GM20431 (cell line): ENCODE measurements at regions not wholly inside any gene's neighbourhood (a gene's known extent, or its start where the extent isn't known, plus 50 kb on each side); places are given as distances from the start of the nearest gene placed in this dataset.

Experiments used
- in situ Hi-C: fragments of 300-500 bp; cut with MseI, MboI; formaldehyde crosslinking; loops from one replicate; pipeline ENCODE4 v1.15.0; 2020; ENCODE audit warnings: low sequenced_read_pairs; ENCODE audit not compliant: unreplicated experiment

DNA sequence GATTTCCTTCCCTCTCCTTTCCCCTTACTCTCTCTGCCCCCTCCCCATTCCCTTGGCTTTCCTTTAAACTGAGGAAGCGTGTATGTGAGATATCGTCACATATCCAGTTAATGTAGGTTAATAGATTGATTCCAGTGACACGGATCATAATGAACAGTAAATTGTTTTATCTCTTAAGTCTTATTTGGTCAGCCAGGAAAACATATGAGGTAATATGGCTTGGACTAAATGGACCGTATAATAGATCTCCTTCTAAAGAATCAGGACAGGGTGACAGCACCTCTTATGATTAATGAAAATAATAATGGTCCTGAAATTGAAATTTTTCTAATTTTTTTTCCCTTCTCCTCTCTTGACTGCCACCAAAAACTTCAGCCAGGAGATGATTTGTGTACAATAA lies 779.8 kb upstream of the NR2F2 start:
- in situ Hi-C loops: no loop called here

DNA sequence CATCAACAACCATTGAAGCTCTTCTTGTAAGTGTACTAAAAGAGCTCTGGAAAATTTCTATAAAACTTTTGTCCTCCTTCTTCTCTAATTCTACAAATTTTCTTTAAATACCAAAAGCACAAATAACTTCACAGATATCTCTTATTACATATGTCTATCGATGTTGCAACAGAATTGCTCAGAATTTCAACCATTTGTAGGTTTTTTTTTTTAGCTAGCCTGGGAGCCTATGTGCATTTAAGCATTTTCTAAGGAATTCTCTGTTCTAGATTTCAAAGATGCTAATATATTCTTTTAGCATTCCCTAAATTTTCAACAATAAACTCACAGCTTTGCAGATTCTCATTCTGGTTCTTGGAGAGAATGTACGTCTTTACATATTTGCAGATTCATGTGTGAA lies 774.3 kb upstream of the NR2F2 start:
- in situ Hi-C loops: no loop called here

DNA sequence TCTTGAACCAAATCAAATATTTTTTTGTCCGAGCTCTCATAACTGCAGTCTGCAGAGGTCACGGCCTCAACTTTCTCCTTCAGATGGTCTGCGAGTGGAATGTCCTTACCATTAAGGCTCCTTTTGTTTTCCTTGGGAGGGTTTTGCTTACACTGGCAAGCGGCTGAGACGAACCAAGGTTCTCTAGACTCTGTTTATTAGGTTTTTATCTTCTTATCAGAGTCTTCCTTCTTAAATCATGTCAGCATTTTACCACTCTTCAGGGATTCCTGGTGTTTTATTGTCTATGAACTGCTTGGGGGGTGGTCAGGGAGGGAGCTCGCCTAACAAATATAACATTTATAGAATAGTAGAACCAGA lies 773.7 kb upstream of the NR2F2 start:
- in situ Hi-C loops: no loop called here

DNA sequence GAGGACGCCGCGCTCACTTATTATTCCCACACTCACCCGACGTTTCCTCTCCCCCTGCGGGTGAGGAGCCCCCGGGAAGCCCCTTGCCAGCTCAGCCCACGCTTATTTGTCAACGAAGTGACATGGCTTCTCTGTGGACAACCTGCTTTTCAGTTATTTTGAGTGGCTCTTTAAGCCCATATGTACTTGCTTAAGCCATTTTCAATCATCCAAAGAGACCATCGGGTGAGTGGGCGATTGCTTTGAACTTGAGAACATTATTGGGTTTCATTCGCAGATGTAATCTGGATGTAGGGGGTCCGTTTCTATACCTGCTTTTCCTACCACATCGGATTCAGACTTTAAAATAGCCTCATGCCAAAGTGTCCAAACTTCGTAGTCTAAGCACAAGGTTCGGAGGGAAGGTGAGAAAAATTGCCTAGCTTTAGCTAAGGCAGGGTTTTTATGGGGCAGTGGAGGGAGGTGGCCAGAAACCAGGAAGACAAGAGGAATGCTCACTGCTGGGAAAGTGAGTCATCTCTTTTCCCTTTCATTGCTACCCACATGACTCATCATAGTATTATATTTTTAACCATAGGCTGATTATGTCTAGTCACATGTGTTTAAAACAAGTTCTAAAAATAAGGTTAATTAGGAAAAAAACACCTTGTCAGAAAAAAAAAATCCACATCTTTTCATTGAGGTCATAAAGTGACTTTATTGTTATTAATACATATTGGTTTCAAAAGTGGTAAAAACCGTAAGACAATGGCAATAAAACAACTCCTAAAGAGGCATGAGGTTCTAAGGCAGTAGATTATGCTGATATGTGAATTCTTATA lies 773.1 kb upstream of the NR2F2 start:
- in situ Hi-C loops: no loop called here

DNA sequence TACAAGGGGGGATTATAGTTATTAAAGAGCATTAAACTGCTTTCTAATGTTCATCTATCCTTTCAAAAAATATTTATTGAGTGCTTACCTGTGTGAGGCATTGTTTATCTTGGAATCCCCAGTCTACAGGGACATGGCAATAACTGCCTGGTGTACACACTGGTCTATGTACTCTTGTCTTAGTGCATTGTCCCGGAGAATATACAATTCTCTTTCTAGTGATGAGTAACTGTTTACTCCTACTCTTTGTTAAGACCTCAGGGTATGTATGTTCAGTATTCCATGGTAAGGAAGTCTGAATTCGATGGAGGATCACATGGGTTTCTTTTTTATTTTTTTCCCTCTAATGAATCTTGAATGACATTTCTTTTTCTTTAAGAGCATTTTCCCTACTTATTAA lies 772.4 kb upstream of the NR2F2 start:
- in situ Hi-C loops: no loop called here

DNA sequence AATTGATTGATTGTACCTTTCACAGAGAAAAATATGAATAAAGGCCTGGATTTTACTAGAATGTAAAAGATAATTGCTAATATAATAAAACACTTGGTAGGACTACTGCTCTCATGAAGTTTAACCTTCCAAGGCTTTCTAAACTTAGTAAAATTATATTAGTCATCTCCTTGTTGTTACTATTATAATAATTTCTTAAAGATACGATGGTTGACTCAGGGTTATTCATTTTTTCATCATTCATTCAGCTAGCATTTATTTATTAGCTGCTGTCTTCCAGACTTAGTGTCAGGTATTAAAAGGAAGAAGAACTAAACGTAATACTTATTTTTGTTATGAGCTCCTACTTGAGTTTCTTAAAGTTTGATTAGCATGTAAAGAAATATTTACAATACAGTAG lies 771.6 kb upstream of the NR2F2 start:
- in situ Hi-C loops: no loop called here

DNA sequence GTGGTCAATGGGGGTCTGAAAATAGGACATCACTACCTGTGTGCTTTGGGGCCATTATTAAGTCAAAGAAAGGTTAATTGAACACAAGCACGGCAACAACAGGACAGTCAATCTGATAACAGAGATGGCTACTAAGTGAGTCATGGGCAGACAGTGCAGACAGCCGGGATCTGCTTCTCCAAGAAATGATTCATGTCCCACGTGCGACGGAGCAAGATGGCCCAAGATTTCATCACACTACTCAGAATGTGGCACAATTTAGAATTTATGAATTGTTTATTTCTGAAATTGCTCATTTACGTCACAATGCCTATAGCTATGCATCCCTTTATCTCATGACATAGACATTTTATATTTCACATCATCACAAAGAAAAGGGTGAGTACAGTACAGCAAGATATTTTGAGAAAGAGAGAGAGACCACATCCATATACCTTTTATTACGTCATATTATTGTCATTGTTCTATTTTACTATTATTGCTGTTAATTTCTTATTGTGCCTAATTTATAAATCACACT lies 770.6 kb upstream of the NR2F2 start:
- in situ Hi-C loops: no loop called here

DNA sequence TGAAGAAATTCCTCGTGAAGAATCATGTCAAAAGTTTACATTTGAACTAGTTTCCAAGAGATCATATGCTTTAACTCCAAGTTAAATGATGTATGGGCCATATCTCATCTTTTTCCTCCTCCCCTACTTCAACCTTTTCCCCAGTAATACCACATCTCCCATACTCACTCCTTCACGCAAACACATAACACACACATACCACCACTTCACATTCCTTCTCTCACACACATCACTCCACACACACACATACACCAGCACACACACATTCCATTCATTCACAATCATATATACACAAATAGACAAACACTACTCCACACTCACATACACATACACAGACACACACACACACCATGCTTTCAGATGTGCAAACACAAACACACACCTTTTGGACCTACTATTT lies 769.0 kb upstream of the NR2F2 start:
- in situ Hi-C loops: no loop called here

DNA sequence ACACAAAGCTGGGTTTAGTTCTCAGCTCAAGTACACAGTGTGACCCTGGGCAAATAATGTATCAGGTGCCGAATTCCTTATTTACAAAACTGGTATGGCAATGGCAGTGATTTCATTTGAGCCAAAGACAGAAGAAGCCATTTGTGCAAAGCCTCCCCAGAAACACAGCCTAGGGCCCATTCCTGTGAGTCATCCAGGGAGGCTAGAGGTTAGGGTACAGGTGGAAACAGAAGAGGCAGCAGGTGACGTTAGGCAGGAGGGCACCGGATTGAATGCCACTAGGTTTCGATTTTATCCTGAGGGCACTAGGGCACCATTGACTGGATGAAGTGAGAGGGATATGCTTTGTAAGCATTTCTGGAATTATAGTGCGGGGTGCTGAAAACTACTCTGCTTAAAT lies 766.9 kb upstream of the NR2F2 start:
- in situ Hi-C loops: no loop called here

DNA sequence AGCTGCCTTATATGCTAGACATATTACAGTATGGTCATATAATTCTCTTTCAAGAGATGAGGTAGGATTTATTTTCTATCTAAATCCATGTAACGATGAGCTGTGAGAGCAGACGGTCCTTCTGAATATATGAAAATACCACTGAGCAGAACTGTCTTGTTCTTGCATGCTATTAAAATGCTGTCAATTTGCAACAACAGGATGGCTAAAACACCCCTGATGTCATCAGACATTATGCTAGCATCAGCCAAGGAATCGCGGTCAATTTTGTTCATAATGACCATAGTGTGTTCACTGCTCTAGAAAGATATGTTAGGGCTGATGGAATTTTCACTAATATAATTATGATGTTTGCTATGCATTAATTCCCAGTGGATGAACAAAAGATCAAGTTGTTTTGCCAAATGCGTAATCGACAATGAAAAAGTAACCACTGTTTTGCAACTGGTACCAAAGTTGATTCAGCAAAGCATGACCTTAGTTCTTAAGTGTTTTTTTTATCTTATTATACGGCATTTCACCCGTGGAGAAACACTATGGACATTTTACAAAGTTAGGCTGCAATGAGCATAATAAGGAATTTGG lies 765.4 kb upstream of the NR2F2 start:
- in situ Hi-C loops: no loop called here

DNA sequence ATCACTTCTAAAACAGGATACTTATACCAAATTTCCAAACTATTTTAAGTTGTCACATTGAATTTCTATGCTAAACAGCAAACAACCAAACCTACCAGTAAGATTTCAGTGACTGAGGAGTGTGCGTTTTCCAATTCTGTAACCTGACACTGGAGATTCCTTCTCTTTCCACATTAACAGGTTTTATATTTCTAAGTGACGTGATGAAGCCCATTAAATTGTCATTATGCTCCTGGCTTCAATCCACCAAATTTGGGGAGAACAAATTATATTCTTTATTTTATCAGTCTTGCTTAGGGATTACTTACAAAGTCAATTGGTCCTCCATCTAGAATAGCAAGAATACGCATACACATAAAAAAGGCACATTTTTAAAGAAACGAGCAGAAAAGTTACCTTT lies 764.8 kb upstream of the NR2F2 start:
- in situ Hi-C loops: no loop called here

DNA sequence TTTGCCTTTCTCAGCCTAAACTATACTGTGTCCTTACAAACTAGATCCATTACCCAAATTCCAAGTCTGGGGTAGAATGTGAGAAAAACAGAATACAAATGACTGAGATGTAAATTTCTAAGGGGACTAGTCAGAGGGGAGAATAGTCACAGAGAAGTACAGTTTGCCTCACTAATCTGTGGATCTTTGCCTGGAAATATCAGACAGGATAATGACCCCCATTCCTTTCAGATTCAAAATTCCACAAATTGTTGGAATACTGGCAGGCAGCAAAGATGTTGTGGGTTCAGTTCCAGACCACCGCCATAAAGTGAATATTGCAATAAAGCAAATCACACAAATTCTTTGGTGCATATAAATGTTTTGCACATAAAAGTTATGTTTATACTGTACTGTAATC lies 762.8 kb upstream of the NR2F2 start:
- in situ Hi-C loops: no loop called here

DNA sequence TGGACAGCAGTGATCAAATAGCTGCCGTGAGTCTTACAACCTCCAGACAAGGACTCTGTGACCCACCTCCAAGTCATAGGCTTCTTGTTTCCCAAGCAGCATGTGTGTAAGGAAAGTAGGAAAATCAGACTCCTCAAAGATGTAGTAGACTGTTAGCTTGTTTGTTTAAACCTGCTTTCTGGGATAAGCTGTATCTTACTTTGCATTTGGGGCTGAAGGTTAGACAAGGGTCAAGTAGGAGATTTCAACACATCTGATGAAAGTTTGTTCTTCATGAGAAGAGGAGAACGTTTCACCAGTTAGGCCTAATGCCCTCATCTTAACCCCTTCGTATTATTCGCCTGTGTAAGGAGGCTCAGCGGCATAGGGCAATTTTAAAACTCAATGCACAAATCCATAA lies 756.4 kb upstream of the NR2F2 start:
- in situ Hi-C loops: no loop called here

DNA sequence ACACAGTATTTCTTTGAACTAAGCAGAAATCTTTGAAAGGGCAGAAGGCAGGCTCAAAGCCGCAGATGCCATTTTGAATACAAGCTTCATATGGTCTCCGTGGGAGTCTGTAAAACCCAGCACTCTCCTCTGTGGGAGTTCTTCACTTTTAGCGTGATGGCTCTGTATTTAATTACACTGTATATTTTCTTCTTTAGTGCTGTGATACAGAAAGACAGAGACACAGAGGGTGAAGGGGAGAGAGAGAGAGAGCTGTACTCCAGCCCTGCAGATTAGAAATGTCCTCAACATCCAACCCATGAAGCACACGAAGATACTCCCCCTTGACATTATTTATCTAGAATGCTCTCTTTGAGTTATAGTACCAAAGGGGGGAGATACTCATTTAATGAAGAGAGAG lies 752.6 kb upstream of the NR2F2 start:
- in situ Hi-C loops: no loop called here

DNA sequence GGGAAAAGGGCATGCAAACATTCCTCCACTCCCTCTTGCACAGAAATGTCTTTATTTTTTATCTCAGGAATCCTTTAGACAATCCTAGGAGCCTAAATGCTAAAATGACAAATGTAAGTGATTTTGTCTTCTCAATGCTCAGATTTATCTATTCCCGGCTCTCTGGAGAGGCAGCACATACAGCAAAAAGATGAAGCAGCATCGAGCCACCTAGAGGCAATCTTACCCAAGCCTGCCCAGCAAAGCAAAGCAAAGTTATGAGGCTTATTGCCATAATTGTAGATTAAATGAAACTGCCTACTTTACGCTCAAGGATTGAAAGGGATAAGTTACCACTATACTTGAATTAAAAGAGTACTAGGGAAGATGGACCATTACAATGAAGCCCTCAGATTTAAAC lies 750.4 kb upstream of the NR2F2 start:
- in situ Hi-C loops: no loop called here

DNA sequence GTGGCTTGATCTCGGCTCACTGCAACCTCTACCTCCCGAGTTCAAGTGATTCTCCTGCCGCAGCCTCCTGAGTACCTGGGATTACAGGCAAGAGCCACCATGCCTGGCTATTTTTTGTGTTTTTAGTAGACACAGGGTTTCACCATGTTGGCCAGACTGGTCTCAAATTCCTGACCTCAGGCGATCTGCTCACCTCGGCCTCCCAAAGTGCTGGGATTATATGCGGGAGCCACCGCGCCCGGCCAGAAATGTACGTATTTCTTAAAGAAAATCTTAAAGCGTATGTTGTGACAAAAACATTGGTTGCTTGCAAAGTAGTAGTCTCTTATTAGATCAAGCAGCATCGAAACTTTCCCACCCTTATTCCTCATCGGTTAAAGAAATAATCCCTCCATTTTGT lies 748.9 kb upstream of the NR2F2 start:
- in situ Hi-C loops: no loop called here

DNA sequence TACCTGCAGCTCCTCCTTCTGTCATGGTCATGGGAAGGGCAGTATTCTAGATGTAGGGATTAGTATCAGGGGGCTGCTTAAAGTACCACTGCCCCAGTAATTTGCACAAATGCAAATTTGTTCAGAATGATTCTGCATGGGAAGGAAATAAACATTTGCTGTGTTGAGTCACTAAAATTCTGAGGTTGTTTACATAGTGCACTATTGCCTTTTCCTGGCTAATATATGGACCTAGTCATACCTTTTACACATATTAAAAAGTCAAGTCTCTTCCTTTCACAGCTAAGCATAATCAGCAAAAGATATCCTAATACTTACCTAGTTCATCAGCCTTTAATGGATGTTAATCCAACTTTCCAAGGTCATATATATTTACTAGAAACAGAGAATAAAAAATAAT lies 746.4 kb upstream of the NR2F2 start:
- in situ Hi-C loops: no loop called here

DNA sequence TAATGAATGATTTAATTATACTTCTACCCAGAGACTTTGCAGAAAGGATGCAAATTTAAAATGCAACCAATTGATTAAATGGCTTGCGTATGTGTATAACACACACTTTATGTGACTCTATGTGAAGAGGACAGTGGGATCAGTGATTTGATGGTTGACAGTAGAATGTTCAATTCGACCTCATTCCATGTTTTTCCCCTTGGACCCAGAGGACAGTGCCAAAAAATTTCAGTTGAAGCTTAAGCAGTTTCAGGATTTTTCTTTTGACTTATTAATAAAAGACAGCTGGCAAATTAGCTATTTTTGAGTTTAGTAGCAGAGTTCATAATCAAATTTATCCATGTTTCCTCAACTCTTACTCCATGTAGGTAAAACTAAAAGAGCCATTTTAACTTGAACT lies 742.4 kb upstream of the NR2F2 start:
- in situ Hi-C loops: no loop called here

DNA sequence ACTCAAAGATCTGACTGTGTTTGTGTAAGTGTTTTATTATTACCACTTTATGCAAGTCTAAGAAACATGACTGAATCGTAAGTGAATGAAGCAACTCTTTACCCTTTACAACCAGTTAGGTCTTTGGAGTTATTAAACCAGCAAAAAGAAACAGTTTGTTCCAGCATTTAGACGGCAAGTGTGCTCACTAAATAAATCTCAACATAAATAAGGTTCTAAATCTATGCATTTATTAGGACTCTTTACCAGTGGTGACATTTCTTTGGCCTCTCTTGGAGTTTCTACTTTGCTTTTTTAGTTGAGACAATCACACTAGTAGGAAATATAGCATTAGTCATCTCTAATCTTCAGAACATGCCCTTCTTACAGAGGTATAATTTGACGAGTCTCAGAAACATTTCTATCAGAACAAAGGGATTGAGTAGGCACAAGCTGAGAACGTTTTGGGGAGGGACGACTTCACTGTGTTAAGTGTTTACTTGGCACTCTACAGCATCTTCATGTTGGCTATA lies 739.9 kb upstream of the NR2F2 start:
- in situ Hi-C loops: no loop called here

DNA sequence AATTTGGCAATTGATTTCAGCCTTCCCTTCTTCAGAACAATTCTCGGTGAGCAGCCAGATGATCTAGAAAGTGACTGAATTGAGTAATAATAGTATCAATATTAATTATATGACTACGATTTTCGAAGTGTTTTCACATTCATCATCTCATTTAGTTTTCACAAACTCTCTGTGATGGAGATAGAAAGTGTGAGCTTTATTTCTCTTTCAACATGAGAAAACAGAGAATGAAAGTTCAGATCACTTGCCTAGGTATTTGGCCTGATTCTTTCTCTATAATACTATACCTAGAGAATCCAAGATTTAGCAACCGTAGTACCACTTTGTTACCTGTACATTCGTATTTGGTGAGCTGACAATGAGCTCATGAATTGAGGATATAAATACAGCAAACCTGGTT lies 739.2 kb upstream of the NR2F2 start:
- in situ Hi-C loops: no loop called here

DNA sequence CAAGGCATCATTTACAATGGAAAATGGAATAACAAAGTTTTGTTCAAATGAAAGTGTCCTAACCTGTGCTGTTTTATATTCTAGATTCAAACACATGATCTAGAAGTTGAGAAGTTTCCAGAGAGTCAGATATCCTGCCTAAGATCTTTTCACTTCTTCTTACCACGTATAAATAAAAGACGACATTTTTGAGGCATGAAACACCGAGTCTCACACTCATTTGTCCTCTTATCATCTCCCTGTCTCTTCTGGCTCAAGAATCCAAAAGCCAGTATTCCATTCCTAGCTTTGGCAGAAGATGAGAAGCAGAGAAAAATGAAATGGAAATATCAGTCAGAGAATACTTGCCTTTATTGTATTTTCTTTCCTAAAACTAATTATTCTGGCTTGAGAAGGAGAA lies 738.6 kb upstream of the NR2F2 start:
- in situ Hi-C loops: no loop called here

DNA sequence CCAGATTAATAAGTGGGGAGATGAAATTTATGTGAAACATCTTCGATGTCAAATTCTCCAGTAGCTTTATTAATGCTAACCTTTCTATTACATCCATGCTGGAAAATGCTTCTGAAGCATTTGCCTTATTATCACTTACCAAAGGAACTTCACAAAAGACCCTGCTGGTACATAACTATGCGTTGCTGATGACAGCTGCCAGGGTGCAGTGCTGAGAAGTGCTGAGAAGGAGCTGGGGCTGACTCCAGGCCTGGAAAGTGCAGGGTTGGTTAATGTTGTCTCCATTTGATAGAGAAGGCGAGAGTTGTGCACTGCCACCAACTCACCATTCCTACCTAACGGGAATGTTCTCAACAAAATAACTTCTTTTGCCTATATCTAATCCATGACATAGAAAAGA lies 736.0 kb upstream of the NR2F2 start:
- in situ Hi-C loops: no loop called here
